Loucy (cell line): ENCODE measurements at regions not wholly inside any gene's neighbourhood (a gene's known extent, or its start where the extent isn't known, plus 50 kb on each side); places are given as distances from the start of the nearest gene placed in this dataset.

ENCODE experiments used
- H2AFZ ChIP-seq: fragments of 200-600 bp; sonication (generic); 2 replicates; pipeline ENCODE4 v1.6.0; 2016; ENCODE audit warnings: antibody characterized with exemption, mild to moderate bottlenecking, low read length, moderate library complexity
- H3F3A ChIP-seq: fragments of 200-600 bp; 2 replicates; pipeline ENCODE4 v1.6.0; 2016; ENCODE audit warnings: antibody characterized with exemption, low read depth, mild to moderate bottlenecking
- H3K27me3 ChIP-seq: fragments of 200-600 bp; sonication (generic); 2 replicates; pipeline ENCODE4 v1.6.1; 2014; ENCODE audit warnings: low read length, mild to moderate bottlenecking; ENCODE audit not compliant: insufficient read depth, poor library complexity, severe bottlenecking
- H3K36me3 ChIP-seq: fragments of 200-600 bp; sonication (generic); 2 replicates; pipeline ENCODE4 v1.6.1; 2016; ENCODE audit warnings: low read length; ENCODE audit not compliant: insufficient read depth
- H3K4me1 ChIP-seq: fragments of 200-600 bp; sonication (generic); 2 replicates; pipeline ENCODE4 v1.5.1; 2014; ENCODE audit warnings: low read length, mild to moderate bottlenecking; ENCODE audit not compliant: insufficient read depth, poor library complexity, severe bottlenecking
- H3K4me2 ChIP-seq: fragments of 200-600 bp; sonication (generic); 2 replicates; pipeline ENCODE4 v1.6.0; 2014; ENCODE audit warnings: antibody characterized with exemption, low read length, low read depth, mild to moderate bottlenecking; ENCODE audit not compliant: poor library complexity, severe bottlenecking
- H3K4me3 ChIP-seq: fragments of 200-600 bp; sonication (generic); 2 replicates; pipeline ENCODE4 v1.5.1; 2014; ENCODE audit warnings: low read length, mild to moderate bottlenecking, mixed read lengths; ENCODE audit not compliant: poor library complexity, severe bottlenecking
- H3K79me2 ChIP-seq: fragments of 200-600 bp; sonication (generic); 2 replicates; pipeline ENCODE4 v1.6.1; 2014; ENCODE audit warnings: low read length; ENCODE audit not compliant: insufficient read depth
- H3K9ac ChIP-seq: fragments of 200-600 bp; sonication (generic); 2 replicates; pipeline ENCODE4 v1.6.0; 2014; ENCODE audit warnings: mild to moderate bottlenecking, low read depth, low read length, moderate library complexity; ENCODE audit not compliant: poor library complexity, severe bottlenecking
- H3K9me2 ChIP-seq: fragments of 200-600 bp; sonication (generic); replicated peaks from 2 replicates; pipeline ENCODE4 v1.6.1; 2016; ENCODE audit warnings: low read depth, low read length, mixed read lengths
- H3K9me3 ChIP-seq: fragments of 200-600 bp; sonication (generic); 2 replicates; pipeline ENCODE4 v1.6.1; 2014; ENCODE audit warnings: mild to moderate bottlenecking, antibody characterized with exemption, low read length, low read depth; ENCODE audit not compliant: insufficient read depth
- H4K20me1 ChIP-seq: fragments of 200-600 bp; sonication (generic); 2 replicates; pipeline ENCODE4 v1.6.0; 2014; ENCODE audit warnings: antibody characterized with exemption, low read length, mild to moderate bottlenecking; ENCODE audit not compliant: insufficient read depth, poor library complexity, severe bottlenecking
- CTCF ChIP-seq: fragments of 200-600 bp; sonication (generic); conservative IDR thresholded peaks from 2 replicates; pipeline ENCODE4 v1.5.1; 2014; ENCODE audit warnings: mild to moderate bottlenecking, antibody characterized with exemption, low read length
- EZH2phosphoT487 ChIP-seq: fragments of 200-600 bp; IDR thresholded peaks from 2 replicates; pipeline ENCODE4 v1.6.1; 2018; ENCODE audit warnings: antibody characterized with exemption, mild to moderate bottlenecking, moderate library complexity, borderline replicate concordance

DNA sequence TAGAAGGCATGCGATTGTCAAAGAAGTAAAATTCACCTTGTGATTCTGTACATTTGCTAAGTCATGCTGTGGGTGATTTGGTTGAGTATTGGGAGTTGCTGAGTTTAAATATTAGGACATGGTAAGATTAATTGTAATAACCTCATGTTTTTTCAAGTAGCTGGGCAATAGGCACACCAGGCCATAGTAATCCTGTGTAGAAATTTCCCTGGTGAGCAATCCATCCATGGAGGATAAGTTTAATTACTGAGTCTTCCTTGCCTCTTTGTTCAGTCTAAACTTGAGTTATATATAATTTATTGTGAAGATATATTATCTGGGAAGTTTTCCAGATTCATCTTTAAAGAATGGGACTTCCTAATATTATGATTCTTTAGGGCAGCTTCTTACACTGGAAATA, 221.1 kb upstream of the NUDT12 start:
- no peak overlapping the region for H3K4me3 ChIP-seq
- no peak overlapping the region for H3K9ac ChIP-seq
- no peak for TF ChIP-seq EZH2phosphoT487
- TF ChIP-seq CTCF, result no peak

GRCh38 chr5:103780794-103781193, 218.2 kb upstream of the NUDT12 start:
- no peaks in the 10 kb centered on the region for H3K9me2 ChIP-seq
- no peaks in the 10 kb centered on the region for H4K20me1 ChIP-seq
- no peak overlapping the region for H2AFZ ChIP-seq
- H3K36me3 ChIP-seq, result no peaks in the 10 kb centered on the region
- H3K9ac ChIP-seq, result no peak overlapping the region
- no peaks in the 10 kb centered on the region for H3F3A ChIP-seq
- no peak overlapping the region for H3K4me3 ChIP-seq
- H3K27me3 ChIP-seq, result no peaks in the 10 kb centered on the region
- H3K4me1 ChIP-seq, result no peaks in the 10 kb centered on the region
- no peaks in the 10 kb centered on the region for H3K9me3 ChIP-seq
- H3K79me2 ChIP-seq, result no peaks in the 10 kb centered on the region
- no peak overlapping the region for H3K4me2 ChIP-seq
- TF ChIP-seq CTCF (no peak), EZH2phosphoT487 (no peak)

More for the DNA sequence above, 221.1 kb upstream of the NUDT12 start:
- Histone ChIP-seq H3K4me1 (no peaks in the 10 kb centered on the region), H3F3A (no peaks in the 10 kb centered on the region), H4K20me1 (no peaks in the 10 kb centered on the region), H3K27me3 (no peaks in the 10 kb centered on the region), H3K9me3 (no peaks in the 10 kb centered on the region), H2AFZ (no peak overlapping the region), H3K79me2 (no peaks in the 10 kb centered on the region), H3K9me2 (no peaks in the 10 kb centered on the region), H3K4me2 (no peak overlapping the region), H3K36me3 (no peaks in the 10 kb centered on the region)

GRCh38 chr5:103774721-103775120, 212.1 kb upstream of the NUDT12 start:
- Histone ChIP-seq H3K9me2 (no peaks in the 10 kb centered on the region), H3K9ac (no peak overlapping the region), H3K36me3 (no peaks in the 10 kb centered on the region), H4K20me1 (no peaks in the 10 kb centered on the region), H2AFZ (no peak overlapping the region), H3K4me3 (no peak overlapping the region), H3F3A (no peaks in the 10 kb centered on the region), H3K9me3 (no peaks in the 10 kb centered on the region), H3K4me1 (no peaks in the 10 kb centered on the region), H3K4me2 (no peak overlapping the region), H3K27me3 (no peaks in the 10 kb centered on the region), H3K79me2 (no peaks in the 10 kb centered on the region)
- no peak for TF ChIP-seq EZH2phosphoT487
- TF ChIP-seq CTCF, result no peak
